ENCODE measurements at regions not wholly inside any gene's neighbourhood (a gene's known extent, or its start where the extent isn't known, plus 50 kb on each side); places are given as distances from the start of the nearest gene placed in this dataset.

- TF ChIP-seq EP300 (IDR thresholded peaks at IDR 0.05; ENCODE audit: borderline replicate concordance in 1 of 2, low read depth in 2 of 2, low read length in 2 of 2), result no peak
- TF ChIP-seq BCL11A (IDR thresholded peaks at IDR 0.05; ENCODE audit: low read depth in 2 of 2, low read length in 2 of 2), result no peak
- no peak for TF ChIP-seq PHF8 (conservative IDR thresholded peaks at IDR 0.05; ENCODE audit: low read depth, low read length)
- no peak for TF ChIP-seq CTCF (IDR thresholded peaks at IDR 0.05; ENCODE audit: control extremely low read depth in 1 of 3, insufficient read depth in 1 of 3, low read depth in 1 of 3, low read length in 3 of 3)
- TF ChIP-seq RXRA (IDR thresholded peaks at IDR 0.05; ENCODE audit: insufficient read depth, low read depth, low read length), result no peak
These were observed 50.8 kb upstream of the FANCL start for GRCh38 chr2:58291726-58292438.
